HG03045 (cell line): ENCODE measurements at regions not wholly inside any gene's neighbourhood (a gene's known extent, or its start where the extent isn't known, plus 50 kb on each side); places are given as distances from the start of the nearest gene placed in this dataset.

Experiments
- ATAC-seq: cut with Tn5 transposase; IDR thresholded peaks from one replicate; pipeline ENCODE4 v1.9.1; 2021; ENCODE audit warnings: mild to moderate bottlenecking, moderate library complexity; ENCODE audit not compliant: unreplicated experiment

- no peak for ATAC-seq
These were observed 548.2 kb upstream of the SLITRK1 start for GRCh38 chr13:84430446-84430845.

GRCh38 chr13:84430015-84430414 lies 547.7 kb upstream of the SLITRK1 start:
- ATAC-seq, result no peak

GRCh38 chr13:84418041-84418440 lies 535.8 kb upstream of the SLITRK1 start:
- ATAC-seq, result no peak

GRCh38 chr13:84417416-84417815 lies 535.1 kb upstream of the SLITRK1 start:
- ATAC-seq, result no peak

- ATAC-seq, result no peak
These were observed 530.7 kb upstream of the SLITRK1 start for GRCh38 chr13:84413016-84413415.

GRCh38 chr13:84405286-84405685 lies 523.0 kb upstream of the SLITRK1 start:
- ATAC-seq, result no peak

- ATAC-seq, result no peak
These were observed 518.4 kb upstream of the SLITRK1 start for GRCh38 chr13:84400706-84401105.

GRCh38 chr13:84399320-84400085 lies 517.2 kb upstream of the SLITRK1 start:
- ATAC-seq, result no peak

- no peak for ATAC-seq
These were observed 511.8 kb upstream of the SLITRK1 start for GRCh38 chr13:84393981-84394625.

GRCh38 chr13:84380866-84381265 lies 498.6 kb upstream of the SLITRK1 start:
- ATAC-seq, result no peak

GRCh38 chr13:84377106-84377505 lies 494.8 kb upstream of the SLITRK1 start:
- ATAC-seq, result no peak

GRCh38 chr13:84366506-84366905 lies 484.2 kb upstream of the SLITRK1 start:
- ATAC-seq, result no peak

GRCh38 chr13:84362777-84363176 lies 480.5 kb upstream of the SLITRK1 start:
- no peak for ATAC-seq

- no peak for ATAC-seq
These were observed 478.5 kb upstream of the SLITRK1 start for GRCh38 chr13:84360822-84361221.

- ATAC-seq, result no peak
These were observed 476.3 kb upstream of the SLITRK1 start for GRCh38 chr13:84358601-84359000.

GRCh38 chr13:84352946-84353345 lies 470.7 kb upstream of the SLITRK1 start:
- ATAC-seq, result no peak

GRCh38 chr13:84339456-84339855 lies 457.2 kb upstream of the SLITRK1 start:
- ATAC-seq, result no peak

GRCh38 chr13:84332346-84332745 lies 450.1 kb upstream of the SLITRK1 start:
- no peak for ATAC-seq

GRCh38 chr13:84315527-84315926 lies 433.3 kb upstream of the SLITRK1 start:
- ATAC-seq, result no peak

GRCh38 chr13:84303035-84303434 lies 420.8 kb upstream of the SLITRK1 start:
- no peak for ATAC-seq

GRCh38 chr13:84297251-84297650 lies 415.0 kb upstream of the SLITRK1 start:
- no peak for ATAC-seq

- ATAC-seq, result no peak
These were observed 414.1 kb upstream of the SLITRK1 start for GRCh38 chr13:84296401-84296800.

- ATAC-seq, result no peak
These were observed 412.3 kb upstream of the SLITRK1 start for GRCh38 chr13:84294576-84294975.
